WTC11 (cell line): ENCODE measurements at regions not wholly inside any gene's neighbourhood (a gene's known extent, or its start where the extent isn't known, plus 50 kb on each side); places are given as distances from the start of the nearest gene placed in this dataset.

Experiments used
- ATAC-seq: fragments of 200-7000 bp; cut with Tn5 transposase; 2 replicates; pipeline ENCODE4 v1.10.0; 2021; ENCODE audit warnings: mild to moderate bottlenecking, moderate library complexity
- CTCF ChIA-PET: fragments of 300-600 bp; sonication (Branson Sonifier 250); formaldehyde crosslinking; loops from one replicate; lab custom pipeline; 2021; ENCODE audit warnings: antibody characterized with exemption; lab: Charles Lee
- POLR2A ChIA-PET: fragments of 350-600 bp; sonication (Branson Sonifier 250); formaldehyde crosslinking; loops from one replicate; lab custom pipeline; 2021; ENCODE audit warnings: antibody characterized with exemption; lab: Charles Lee
- DNase-seq: peaks from one replicate; pipeline ENCODE4 v3.0.0; 2021; ENCODE audit warnings: low spot score
- H3K27ac Mint-ChIP-seq: 2 replicates; pipeline ENCODE4 v1.8.0; 2021; ENCODE audit warnings: mixed read lengths
- H3K27me3 Mint-ChIP-seq: 2 replicates; pipeline ENCODE4 v1.8.0; 2021; ENCODE audit warnings: low read depth, mild to moderate bottlenecking, moderate library complexity, mixed read lengths
- H3K36me3 Mint-ChIP-seq: 2 replicates; pipeline ENCODE4 v1.8.0; 2021; ENCODE audit warnings: mixed read lengths
- H3K4me1 Mint-ChIP-seq: 2 replicates; pipeline ENCODE4 v1.8.0; 2022; ENCODE audit warnings: mixed read lengths
- H3K4me3 Mint-ChIP-seq: 2 replicates; pipeline ENCODE4 v1.8.0; 2021; ENCODE audit warnings: mild to moderate bottlenecking, moderate library complexity, mixed read lengths
- H3K9me3 Mint-ChIP-seq: 2 replicates; pipeline ENCODE4 v1.8.0; 2021; ENCODE audit warnings: mixed read lengths
- ATF1 ChIP-seq: sonication (generic); formaldehyde crosslinking; IDR thresholded peaks from 2 replicates; pipeline ENCODE4 v1.8.1; 2023; ENCODE audit warnings: mild to moderate bottlenecking, moderate library complexity, missing genetic modification reagents
- ERG ChIP-seq: fragments of 250-450 bp; sonication (Bioruptor Pico); IDR thresholded peaks from 2 replicates; pipeline ENCODE4 v1.8.0; 2021; ENCODE audit warnings: mild to moderate bottlenecking
- FOXJ3 ChIP-seq: sonication (generic); formaldehyde crosslinking; IDR thresholded peaks from 2 replicates; pipeline ENCODE4 v1.9.0; 2021; ENCODE audit warnings: missing genetic modification reagents, mild to moderate bottlenecking, borderline replicate concordance
- GRHL2 ChIP-seq: fragments of 250-450 bp; sonication (Bioruptor Pico); IDR thresholded peaks from 2 replicates; pipeline ENCODE4 v1.8.0; 2022; ENCODE audit warnings: mild to moderate bottlenecking, moderate library complexity; ENCODE audit not compliant: insufficient replicate concordance, severe bottlenecking
- MAX ChIP-seq: sonication (generic); formaldehyde crosslinking; IDR thresholded peaks from 2 replicates; pipeline ENCODE4 v1.8.0; 2022; ENCODE audit warnings: mild to moderate bottlenecking, missing genetic modification reagents
- MXD4 ChIP-seq: fragments of 250-450 bp; sonication (Bioruptor Pico); IDR thresholded peaks from 2 replicates; pipeline ENCODE4 v1.8.0; 2021; ENCODE audit warnings: mild to moderate bottlenecking, moderate library complexity, borderline replicate concordance
- NR2C2 ChIP-seq: sonication (generic); formaldehyde crosslinking; IDR thresholded peaks from 2 replicates; pipeline ENCODE4 v1.8.0; 2022; ENCODE audit warnings: mild to moderate bottlenecking, missing genetic modification reagents
- PREB ChIP-seq: sonication (generic); formaldehyde crosslinking; IDR thresholded peaks from 2 replicates; pipeline ENCODE4 v1.8.1; 2022; ENCODE audit warnings: mild to moderate bottlenecking, missing genetic modification reagents, moderate library complexity, borderline replicate concordance
- PRRX2 ChIP-seq: fragments of 250-450 bp; sonication (Bioruptor Pico); IDR thresholded peaks from 2 replicates; pipeline ENCODE4 v1.8.0; 2021; ENCODE audit warnings: mild to moderate bottlenecking
- TEAD4 ChIP-seq: sonication (generic); formaldehyde crosslinking; IDR thresholded peaks from 2 replicates; pipeline ENCODE4 v1.8.0; 2022; ENCODE audit warnings: mild to moderate bottlenecking, missing genetic modification reagents
- ZNF219 ChIP-seq: sonication (generic); formaldehyde crosslinking; IDR thresholded peaks from 2 replicates; pipeline ENCODE4 v1.8.0; 2023; ENCODE audit warnings: missing genetic modification reagents, mild to moderate bottlenecking, borderline replicate concordance
- ZNF263 ChIP-seq: sonication (generic); formaldehyde crosslinking; IDR thresholded peaks from 2 replicates; pipeline ENCODE4 v1.8.1; 2022; ENCODE audit warnings: low read depth, mild to moderate bottlenecking, moderate library complexity, missing genetic modification reagents
- ZNF281 ChIP-seq: sonication (generic); formaldehyde crosslinking; IDR thresholded peaks from 2 replicates; pipeline ENCODE4 v1.8.0; 2023; ENCODE audit warnings: mild to moderate bottlenecking, missing genetic modification reagents
- ZNF512 ChIP-seq: sonication (generic); formaldehyde crosslinking; IDR thresholded peaks from 2 replicates; pipeline ENCODE4 v1.8.1; 2022; ENCODE audit warnings: missing genetic modification reagents, borderline replicate concordance
- ZNF532 ChIP-seq: fragments of 250-450 bp; sonication (Bioruptor Pico); IDR thresholded peaks from 2 replicates; pipeline ENCODE4 v1.9.0; 2021; ENCODE audit warnings: mild to moderate bottlenecking, borderline replicate concordance
- TF ChIP-seq, protein P1 (sequence below): sonication (generic); formaldehyde crosslinking; IDR thresholded peaks from 2 replicates; pipeline ENCODE4 v1.8.0; 2022; ENCODE audit warnings: missing genetic modification reagents
- TF ChIP-seq, protein P2 (sequence below): sonication (generic); formaldehyde crosslinking; IDR thresholded peaks from 2 replicates; pipeline ENCODE4 v1.8.1; 2023; ENCODE audit warnings: mild to moderate bottlenecking, missing genetic modification reagents, borderline replicate concordance

- TF ChIP-seq ZNF532 (CRISPR knock-in tag) (no peak), GRHL2 (CRISPR knock-in tag) (no peak), ZNF281 (no peak), ZNF219 (CRISPR knock-in tag) (no peak), ERG (CRISPR knock-in tag) (no peak), TEAD4 (CRISPR knock-in tag) (no peak), ATF1 (CRISPR knock-in tag) (no peak)
- TF ChIP-seq, protein P1, sequence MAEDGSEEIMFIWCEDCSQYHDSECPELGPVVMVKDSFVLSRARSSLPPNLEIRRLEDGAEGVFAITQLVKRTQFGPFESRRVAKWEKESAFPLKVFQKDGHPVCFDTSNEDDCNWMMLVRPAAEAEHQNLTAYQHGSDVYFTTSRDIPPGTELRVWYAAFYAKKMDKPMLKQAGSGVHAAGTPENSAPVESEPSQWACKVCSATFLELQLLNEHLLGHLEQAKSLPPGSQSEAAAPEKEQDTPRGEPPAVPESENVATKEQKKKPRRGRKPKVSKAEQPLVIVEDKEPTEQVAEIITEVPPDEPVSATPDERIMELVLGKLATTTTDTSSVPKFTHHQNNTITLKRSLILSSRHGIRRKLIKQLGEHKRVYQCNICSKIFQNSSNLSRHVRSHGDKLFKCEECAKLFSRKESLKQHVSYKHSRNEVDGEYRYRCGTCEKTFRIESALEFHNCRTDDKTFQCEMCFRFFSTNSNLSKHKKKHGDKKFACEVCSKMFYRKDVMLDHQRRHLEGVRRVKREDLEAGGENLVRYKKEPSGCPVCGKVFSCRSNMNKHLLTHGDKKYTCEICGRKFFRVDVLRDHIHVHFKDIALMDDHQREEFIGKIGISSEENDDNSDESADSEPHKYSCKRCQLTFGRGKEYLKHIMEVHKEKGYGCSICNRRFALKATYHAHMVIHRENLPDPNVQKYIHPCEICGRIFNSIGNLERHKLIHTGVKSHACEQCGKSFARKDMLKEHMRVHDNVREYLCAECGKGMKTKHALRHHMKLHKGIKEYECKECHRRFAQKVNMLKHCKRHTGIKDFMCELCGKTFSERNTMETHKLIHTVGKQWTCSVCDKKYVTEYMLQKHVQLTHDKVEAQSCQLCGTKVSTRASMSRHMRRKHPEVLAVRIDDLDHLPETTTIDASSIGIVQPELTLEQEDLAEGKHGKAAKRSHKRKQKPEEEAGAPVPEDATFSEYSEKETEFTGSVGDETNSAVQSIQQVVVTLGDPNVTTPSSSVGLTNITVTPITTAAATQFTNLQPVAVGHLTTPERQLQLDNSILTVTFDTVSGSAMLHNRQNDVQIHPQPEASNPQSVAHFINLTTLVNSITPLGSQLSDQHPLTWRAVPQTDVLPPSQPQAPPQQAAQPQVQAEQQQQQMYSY (CRISPR knock-in tag): no peak
Observed at GRCh38 chr7:155361346-155361680, 63.6 kb downstream of the INSIG1 start (continued).

DNA sequence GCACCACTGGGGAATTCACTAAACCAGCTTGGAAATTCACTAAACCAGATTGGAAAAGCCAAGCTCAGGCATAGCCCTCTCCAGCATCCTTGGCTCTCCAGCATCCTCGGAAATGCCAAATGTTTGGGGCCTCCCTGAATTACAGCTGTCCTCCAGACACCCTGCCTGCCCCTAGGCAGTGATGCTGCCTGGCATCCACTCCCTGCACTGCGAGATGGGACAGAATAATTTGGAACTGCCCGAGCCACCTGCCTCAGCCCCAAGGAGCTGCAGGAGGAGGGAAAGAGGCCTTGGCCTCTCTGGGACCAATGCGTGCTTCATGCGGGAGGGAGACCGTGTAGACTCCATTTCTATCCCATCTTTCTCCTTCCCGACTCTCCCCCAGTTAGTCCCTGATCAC lies 64.3 kb downstream of the INSIG1 start:
- Mint-ChIP-seq H3K36me3 (no peaks in the 10 kb centered on the region; the same call in 1 of the 2 replicates), H3K27me3 (peaks cover 40% of the 10 kb centered on the region), H3K9me3 (no peaks in the 10 kb centered on the region), H3K4me3 (no peak overlapping the region), H3K4me1 (peaks cover 27% of the 10 kb centered on the region), H3K27ac (no peak overlapping the region)
- ChIA-PET POLR2A (no interaction called here), CTCF (interaction anchor here (0.7 to 1.0 kb wide), 3 partner anchors 17 to 237 kb away, joined by 3 read pairs; no protein-coding TSS in a partner anchor)
- DNase-seq: no peak
- no peak for ATAC-seq
- TF ChIP-seq MXD4 (CRISPR knock-in tag) (no peak), PRRX2 (no peak), FOXJ3 (CRISPR knock-in tag) (no peak), NR2C2 (CRISPR knock-in tag) (no peak), ZNF263 (CRISPR knock-in tag) (no peak), ZNF512 (CRISPR knock-in tag) (no peak), PREB (CRISPR knock-in tag) (no peak), MAX (CRISPR knock-in tag) (no peak)
- TF ChIP-seq, protein P2, sequence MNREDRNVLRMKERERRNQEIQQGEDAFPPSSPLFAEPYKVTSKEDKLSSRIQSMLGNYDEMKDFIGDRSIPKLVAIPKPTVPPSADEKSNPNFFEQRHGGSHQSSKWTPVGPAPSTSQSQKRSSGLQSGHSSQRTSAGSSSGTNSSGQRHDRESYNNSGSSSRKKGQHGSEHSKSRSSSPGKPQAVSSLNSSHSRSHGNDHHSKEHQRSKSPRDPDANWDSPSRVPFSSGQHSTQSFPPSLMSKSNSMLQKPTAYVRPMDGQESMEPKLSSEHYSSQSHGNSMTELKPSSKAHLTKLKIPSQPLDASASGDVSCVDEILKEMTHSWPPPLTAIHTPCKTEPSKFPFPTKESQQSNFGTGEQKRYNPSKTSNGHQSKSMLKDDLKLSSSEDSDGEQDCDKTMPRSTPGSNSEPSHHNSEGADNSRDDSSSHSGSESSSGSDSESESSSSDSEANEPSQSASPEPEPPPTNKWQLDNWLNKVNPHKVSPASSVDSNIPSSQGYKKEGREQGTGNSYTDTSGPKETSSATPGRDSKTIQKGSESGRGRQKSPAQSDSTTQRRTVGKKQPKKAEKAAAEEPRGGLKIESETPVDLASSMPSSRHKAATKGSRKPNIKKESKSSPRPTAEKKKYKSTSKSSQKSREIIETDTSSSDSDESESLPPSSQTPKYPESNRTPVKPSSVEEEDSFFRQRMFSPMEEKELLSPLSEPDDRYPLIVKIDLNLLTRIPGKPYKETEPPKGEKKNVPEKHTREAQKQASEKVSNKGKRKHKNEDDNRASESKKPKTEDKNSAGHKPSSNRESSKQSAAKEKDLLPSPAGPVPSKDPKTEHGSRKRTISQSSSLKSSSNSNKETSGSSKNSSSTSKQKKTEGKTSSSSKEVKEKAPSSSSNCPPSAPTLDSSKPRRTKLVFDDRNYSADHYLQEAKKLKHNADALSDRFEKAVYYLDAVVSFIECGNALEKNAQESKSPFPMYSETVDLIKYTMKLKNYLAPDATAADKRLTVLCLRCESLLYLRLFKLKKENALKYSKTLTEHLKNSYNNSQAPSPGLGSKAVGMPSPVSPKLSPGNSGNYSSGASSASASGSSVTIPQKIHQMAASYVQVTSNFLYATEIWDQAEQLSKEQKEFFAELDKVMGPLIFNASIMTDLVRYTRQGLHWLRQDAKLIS (CRISPR knock-in tag): no peak
